ENCODE measurements at regions not wholly inside any gene's neighbourhood (a gene's known extent, or its start where the extent isn't known, plus 50 kb on each side); places are given as distances from the start of the nearest gene placed in this dataset.

DNA sequence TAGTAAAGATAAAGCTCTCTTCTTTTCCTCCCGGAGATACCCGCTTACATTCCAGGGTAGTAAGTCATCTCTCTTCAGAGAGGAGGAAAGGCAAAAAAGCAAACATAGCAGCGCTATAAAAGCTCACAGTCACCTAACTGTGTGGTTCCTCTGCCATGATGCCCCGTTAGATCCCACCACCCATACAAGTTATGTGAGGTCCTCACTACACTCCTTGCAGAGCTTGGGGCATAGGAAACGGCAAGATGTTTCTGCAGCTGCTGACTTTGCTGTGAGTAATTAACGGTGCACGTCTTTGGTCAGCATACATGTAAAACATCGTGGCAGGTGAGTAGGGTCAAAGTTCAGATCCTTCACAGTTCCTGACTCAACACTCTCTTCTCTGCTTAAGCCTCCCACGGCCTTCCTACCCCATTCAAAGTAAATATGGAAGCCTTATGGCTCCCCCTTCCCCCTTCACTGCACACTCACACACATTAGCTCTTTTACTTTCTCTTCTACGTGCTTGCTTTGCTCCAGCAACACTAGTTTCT is 218.9 kb downstream of the DIRAS2 start:
- Histone ChIP-seq H3K36me3 (ENCODE audit: control insufficient read depth in 3 of 3, insufficient read depth in 3 of 3, low read length in 3 of 3) (no peaks in the 10 kb centered on the region), H3K27me3 (ENCODE audit: control insufficient read depth in 3 of 3, insufficient read depth in 3 of 3, low read length in 3 of 3) (peaks cover 0 to 7% (median 0%) of the 10 kb centered on the region in 3 donors), H3K27ac (ENCODE audit: low read depth, low read length) (no peak overlapping the region), H3K9me3 (ENCODE audit: control insufficient read depth in 3 of 3, low read length in 3 of 3) (no peaks in the 10 kb centered on the region), H3K9ac (ENCODE audit: low read depth in 1 of 3, low read length in 3 of 3) (no peak overlapping the region), H3K4me3 (ENCODE audit: low read length in 3 of 3) (no peak overlapping the region), H3K4me1 (ENCODE audit: control insufficient read depth in 3 of 3, insufficient read depth in 3 of 3, low read length in 3 of 3) (no peaks in the 10 kb centered on the region)

DNA sequence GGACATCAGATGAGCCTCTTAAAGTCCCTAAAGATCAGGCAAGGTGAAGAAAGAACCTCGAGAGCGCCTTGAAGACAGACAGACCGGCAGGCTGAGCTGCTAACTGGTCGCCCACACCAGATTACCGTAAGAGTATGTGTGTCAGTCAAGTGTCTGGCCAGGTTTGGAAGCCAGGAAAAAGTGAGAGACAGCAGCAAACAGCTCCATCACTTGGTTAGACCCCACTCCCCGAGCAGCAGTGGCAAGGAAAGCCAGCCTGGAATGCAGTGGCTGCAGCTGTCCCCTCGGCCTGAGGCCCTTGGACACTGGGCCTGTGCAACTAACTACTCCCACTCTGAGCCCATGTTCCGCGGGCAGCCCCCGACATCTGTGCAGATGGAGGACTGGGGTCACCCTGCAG is 214.1 kb downstream of the DIRAS2 start:
- peaks cover 0 to 10% (median 0%) of the 10 kb centered on the region in 3 donors for H3K27me3 ChIP-seq (ENCODE audit: control insufficient read depth in 3 of 3, insufficient read depth in 3 of 3, low read length in 3 of 3)
- no peaks in the 10 kb centered on the region for H3K36me3 ChIP-seq (ENCODE audit: control insufficient read depth in 3 of 3, insufficient read depth in 3 of 3, low read length in 3 of 3)
- H3K9me3 ChIP-seq (ENCODE audit: control insufficient read depth in 3 of 3, low read length in 3 of 3): no peaks in the 10 kb centered on the region
- H3K4me1 ChIP-seq (ENCODE audit: control insufficient read depth in 3 of 3, insufficient read depth in 3 of 3, low read length in 3 of 3): no peaks in the 10 kb centered on the region
- H3K4me3 ChIP-seq (ENCODE audit: low read length in 3 of 3): no peak overlapping the region
- H3K9ac ChIP-seq (ENCODE audit: low read depth in 1 of 3, low read length in 3 of 3): no peak overlapping the region
- no peak overlapping the region for H3K27ac ChIP-seq (ENCODE audit: low read depth, low read length)

- Histone ChIP-seq H3K36me3 (ENCODE audit: control insufficient read depth in 3 of 3, insufficient read depth in 3 of 3, low read length in 3 of 3) (no peaks in the 10 kb centered on the region), H3K4me1 (ENCODE audit: control insufficient read depth in 3 of 3, insufficient read depth in 3 of 3, low read length in 3 of 3) (no peaks in the 10 kb centered on the region), H3K4me3 (ENCODE audit: low read length in 3 of 3) (no peak overlapping the region), H3K9me3 (ENCODE audit: control insufficient read depth in 3 of 3, low read length in 3 of 3) (no peaks in the 10 kb centered on the region), H3K27me3 (ENCODE audit: control insufficient read depth in 3 of 3, insufficient read depth in 3 of 3, low read length in 3 of 3) (peaks cover 0 to 8% (median 3%) of the 10 kb centered on the region in 3 donors), H3K9ac (ENCODE audit: low read depth in 1 of 3, low read length in 3 of 3) (no peak overlapping the region), H3K27ac (ENCODE audit: low read depth, low read length) (no peak overlapping the region)
Observed at GRCh38 chr9:90432951-90433350, 209.7 kb downstream of the DIRAS2 start.

DNA sequence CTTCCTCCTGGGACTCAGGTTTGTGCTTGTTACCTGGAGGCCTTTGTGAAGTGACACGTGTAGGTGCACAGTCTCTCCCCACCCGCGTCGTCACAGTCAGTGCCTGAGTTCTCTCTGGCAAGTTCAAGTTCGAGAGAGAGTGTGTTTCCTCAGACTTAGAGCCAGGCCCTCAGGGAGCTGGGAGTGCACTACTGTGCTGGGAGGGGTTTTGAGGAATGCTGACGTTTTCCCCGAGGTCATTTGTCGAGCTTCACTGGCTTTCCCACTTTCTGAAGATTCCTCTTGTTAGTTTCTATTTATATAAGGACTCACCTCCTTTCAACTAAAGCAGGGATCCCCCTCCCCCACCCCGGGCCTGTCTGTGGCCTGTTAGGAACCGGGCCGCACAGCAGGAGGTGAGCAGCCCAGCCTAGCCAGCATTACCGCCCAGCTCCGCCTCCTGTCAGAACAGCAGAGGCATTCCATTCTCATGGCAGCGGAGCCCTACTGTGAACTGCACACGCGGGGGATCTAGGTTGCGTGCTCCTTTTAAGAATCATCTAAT is 209.2 kb downstream of the DIRAS2 start:
- H3K27me3 ChIP-seq (ENCODE audit: control insufficient read depth in 3 of 3, insufficient read depth in 3 of 3, low read length in 3 of 3): peaks cover 0 to 8% (median 3%) of the 10 kb centered on the region in 3 donors
- no peaks in the 10 kb centered on the region for H3K9me3 ChIP-seq (ENCODE audit: control insufficient read depth in 3 of 3, low read length in 3 of 3)
- no peaks in the 10 kb centered on the region for H3K36me3 ChIP-seq (ENCODE audit: control insufficient read depth in 3 of 3, insufficient read depth in 3 of 3, low read length in 3 of 3)
- H3K27ac ChIP-seq (ENCODE audit: low read depth, low read length): no peak overlapping the region
- H3K9ac ChIP-seq (ENCODE audit: low read depth in 1 of 3, low read length in 3 of 3): no peak overlapping the region
- no peaks in the 10 kb centered on the region for H3K4me1 ChIP-seq (ENCODE audit: control insufficient read depth in 3 of 3, insufficient read depth in 3 of 3, low read length in 3 of 3)
- H3K4me3 ChIP-seq (ENCODE audit: low read length in 3 of 3): no peak overlapping the region

- no peaks in the 10 kb centered on the region for H3K36me3 ChIP-seq (ENCODE audit: control insufficient read depth in 3 of 3, insufficient read depth in 3 of 3, low read length in 3 of 3)
- H3K27ac ChIP-seq (ENCODE audit: low read depth, low read length): no peak overlapping the region
- peaks cover 0 to 4% (median 0%) of the 10 kb centered on the region in 3 donors for H3K27me3 ChIP-seq (ENCODE audit: control insufficient read depth in 3 of 3, insufficient read depth in 3 of 3, low read length in 3 of 3)
- H3K9ac ChIP-seq (ENCODE audit: low read depth in 1 of 3, low read length in 3 of 3): no peak overlapping the region
- no peak overlapping the region for H3K4me3 ChIP-seq (ENCODE audit: low read length in 3 of 3)
- peaks cover 0 to 2% (median 0%) of the 10 kb centered on the region in 3 donors for H3K9me3 ChIP-seq (ENCODE audit: control insufficient read depth in 3 of 3, low read length in 3 of 3)
- no peaks in the 10 kb centered on the region for H3K4me1 ChIP-seq (ENCODE audit: control insufficient read depth in 3 of 3, insufficient read depth in 3 of 3, low read length in 3 of 3)
Observed at GRCh38 chr9:90441814-90442213, 200.8 kb downstream of the DIRAS2 start.

DNA sequence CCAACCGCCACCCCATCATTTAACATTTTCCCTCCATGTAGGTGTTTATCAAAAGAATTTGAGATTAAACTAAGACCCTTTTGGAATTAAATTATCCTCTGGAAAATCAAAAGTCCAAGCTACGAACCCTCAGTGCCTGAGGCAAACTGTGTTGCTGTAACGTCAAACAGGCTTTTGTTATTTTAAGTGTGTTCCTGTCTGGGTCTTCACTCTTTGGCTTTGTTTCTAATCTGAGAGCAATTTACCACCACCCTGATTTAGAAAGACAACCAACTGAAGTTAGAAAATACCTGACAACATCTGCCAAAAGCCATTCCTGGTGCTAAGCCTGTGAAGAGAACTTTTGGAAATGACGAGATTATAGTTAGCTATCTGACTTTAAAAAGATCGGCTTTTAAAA is 199.9 kb downstream of the DIRAS2 start:
- H3K4me3 ChIP-seq (ENCODE audit: low read length in 3 of 3): no peak overlapping the region

DNA sequence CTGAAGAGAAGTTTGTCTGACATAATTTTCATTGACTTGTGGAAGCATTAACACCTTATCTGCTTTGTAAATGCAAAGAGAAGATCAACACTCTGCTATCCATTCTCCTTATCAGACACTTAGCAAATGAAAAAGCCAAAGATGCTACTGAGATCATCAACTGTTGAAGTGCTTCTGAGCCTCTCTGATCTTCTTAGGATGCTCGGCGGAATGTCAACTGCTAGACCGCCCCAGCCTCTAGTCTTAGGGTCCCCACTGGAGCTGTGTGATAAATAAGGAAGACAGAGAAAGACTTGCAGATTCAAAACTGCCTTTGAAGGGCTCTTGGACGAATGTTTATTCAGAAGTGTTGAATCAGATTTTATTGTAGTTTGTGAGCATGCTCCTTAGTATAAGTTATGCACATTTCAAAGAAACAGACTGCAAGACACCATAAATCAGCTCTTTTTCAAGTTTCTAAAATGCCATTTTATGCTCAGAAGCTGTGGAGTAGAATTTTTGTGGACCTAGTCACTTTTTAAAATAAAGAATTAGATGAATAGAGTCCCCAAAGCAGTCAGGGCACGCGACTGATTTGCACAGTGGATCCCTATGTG is 197.9 kb downstream of the DIRAS2 start:
- no peaks in the 10 kb centered on the region for H3K4me1 ChIP-seq (ENCODE audit: control insufficient read depth in 3 of 3, insufficient read depth in 3 of 3, low read length in 3 of 3)
- no peak overlapping the region for H3K9ac ChIP-seq (ENCODE audit: low read depth in 1 of 3, low read length in 3 of 3)
- no peaks in the 10 kb centered on the region for H3K36me3 ChIP-seq (ENCODE audit: control insufficient read depth in 3 of 3, insufficient read depth in 3 of 3, low read length in 3 of 3)
- H3K4me3 ChIP-seq (ENCODE audit: low read length in 3 of 3): no peak overlapping the region
- H3K27ac ChIP-seq (ENCODE audit: low read depth, low read length): no peak overlapping the region
- H3K27me3 ChIP-seq (ENCODE audit: control insufficient read depth in 3 of 3, insufficient read depth in 3 of 3, low read length in 3 of 3): peaks cover 0 to 7% (median 0%) of the 10 kb centered on the region in 3 donors
- H3K9me3 ChIP-seq (ENCODE audit: control insufficient read depth in 3 of 3, low read length in 3 of 3): no peaks in the 10 kb centered on the region

More for the DNA sequence above, 199.9 kb downstream of the DIRAS2 start:
- H3K27ac ChIP-seq (ENCODE audit: low read depth, low read length): no peak overlapping the region
- H3K9me3 ChIP-seq (ENCODE audit: control insufficient read depth in 3 of 3, low read length in 3 of 3): peaks cover 0 to 2% (median 0%) of the 10 kb centered on the region in 3 donors
- no peak overlapping the region for H3K9ac ChIP-seq (ENCODE audit: low read depth in 1 of 3, low read length in 3 of 3)
- peaks cover 0 to 4% (median 0%) of the 10 kb centered on the region in 3 donors for H3K27me3 ChIP-seq (ENCODE audit: control insufficient read depth in 3 of 3, insufficient read depth in 3 of 3, low read length in 3 of 3)
- H3K36me3 ChIP-seq (ENCODE audit: control insufficient read depth in 3 of 3, insufficient read depth in 3 of 3, low read length in 3 of 3): no peaks in the 10 kb centered on the region
- H3K4me1 ChIP-seq (ENCODE audit: control insufficient read depth in 3 of 3, insufficient read depth in 3 of 3, low read length in 3 of 3): no peaks in the 10 kb centered on the region

- Histone ChIP-seq H3K9me3 (ENCODE audit: control insufficient read depth in 3 of 3, low read length in 3 of 3) (no peaks in the 10 kb centered on the region), H3K27ac (ENCODE audit: low read depth, low read length) (no peak overlapping the region), H3K36me3 (ENCODE audit: control insufficient read depth in 3 of 3, insufficient read depth in 3 of 3, low read length in 3 of 3) (no peaks in the 10 kb centered on the region), H3K4me1 (ENCODE audit: control insufficient read depth in 3 of 3, insufficient read depth in 3 of 3, low read length in 3 of 3) (no peaks in the 10 kb centered on the region), H3K27me3 (ENCODE audit: control insufficient read depth in 3 of 3, insufficient read depth in 3 of 3, low read length in 3 of 3) (peaks cover 0 to 7% (median 0%) of the 10 kb centered on the region in 3 donors), H3K9ac (ENCODE audit: low read depth in 1 of 3, low read length in 3 of 3) (no peak overlapping the region), H3K4me3 (ENCODE audit: low read length in 3 of 3) (no peak overlapping the region)
Observed at GRCh38 chr9:90445391-90445790, 197.2 kb downstream of the DIRAS2 start.

DNA sequence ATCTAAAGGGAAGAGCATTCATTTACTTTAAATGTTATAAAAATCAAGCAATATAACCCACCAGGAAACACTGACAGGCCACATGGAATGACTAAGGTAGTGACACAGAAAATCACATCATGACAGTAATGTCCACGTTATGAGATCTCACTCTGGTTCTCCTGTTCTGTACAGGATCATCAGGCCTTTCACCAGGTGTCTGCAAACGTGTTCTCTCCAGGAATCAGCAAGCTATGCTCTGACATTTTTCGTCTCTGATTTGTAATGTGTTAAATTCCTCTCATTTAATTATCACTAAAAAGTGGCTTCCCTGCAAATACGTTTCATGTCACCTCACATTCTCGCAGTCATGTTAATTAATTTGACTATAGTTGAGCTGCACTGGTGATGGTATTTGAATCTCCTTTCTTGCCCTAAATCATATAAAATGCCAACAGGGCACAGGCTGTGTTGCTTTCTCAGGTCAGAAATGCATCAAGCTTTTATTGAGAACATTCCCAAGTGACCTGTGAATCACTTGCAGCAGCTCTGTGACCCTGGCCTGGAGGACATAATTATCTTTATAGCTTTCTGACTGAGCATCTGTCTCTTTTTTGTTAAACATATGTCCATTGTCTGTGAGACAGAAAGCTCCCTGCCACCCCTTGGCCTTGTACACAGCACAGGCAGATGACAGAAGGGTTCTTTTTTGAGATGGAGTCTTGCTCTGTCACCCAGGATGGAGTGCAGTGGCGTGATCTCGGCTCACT is 196.2 kb downstream of the DIRAS2 start:
- H3K4me1 ChIP-seq (ENCODE audit: control insufficient read depth in 3 of 3, insufficient read depth in 3 of 3, low read length in 3 of 3): no peaks in the 10 kb centered on the region
- H3K36me3 ChIP-seq (ENCODE audit: control insufficient read depth in 3 of 3, insufficient read depth in 3 of 3, low read length in 3 of 3): no peaks in the 10 kb centered on the region
- no peaks in the 10 kb centered on the region for H3K9me3 ChIP-seq (ENCODE audit: control insufficient read depth in 3 of 3, low read length in 3 of 3)
- peaks cover 0 to 7% (median 0%) of the 10 kb centered on the region in 3 donors for H3K27me3 ChIP-seq (ENCODE audit: control insufficient read depth in 3 of 3, insufficient read depth in 3 of 3, low read length in 3 of 3)
- no peak overlapping the region for H3K9ac ChIP-seq (ENCODE audit: low read depth in 1 of 3, low read length in 3 of 3)
- no peak overlapping the region for H3K27ac ChIP-seq (ENCODE audit: low read depth, low read length)
- no peak overlapping the region for H3K4me3 ChIP-seq (ENCODE audit: low read length in 3 of 3)

DNA sequence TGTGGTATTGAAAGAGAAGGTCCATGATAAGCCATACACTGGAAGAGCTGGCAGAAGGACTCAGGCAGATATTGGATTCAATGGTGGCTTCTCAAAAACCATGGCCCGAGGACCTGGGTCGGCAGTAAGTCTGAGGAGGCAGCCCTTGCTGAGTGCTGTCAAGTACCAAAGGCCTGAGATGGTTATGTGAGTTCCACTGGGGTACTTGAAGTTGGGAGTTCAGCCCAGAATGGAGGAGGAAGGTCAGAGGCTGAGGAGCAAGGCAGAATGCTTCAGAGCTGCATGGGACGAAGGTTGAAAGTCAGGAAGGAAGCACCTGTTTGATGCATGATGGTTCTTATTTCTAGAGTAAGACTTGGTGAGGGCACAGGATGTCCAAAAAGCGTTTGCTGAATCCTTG is 194.9 kb downstream of the DIRAS2 start:
- no peaks in the 10 kb centered on the region for H3K36me3 ChIP-seq (ENCODE audit: control insufficient read depth in 3 of 3, insufficient read depth in 3 of 3, low read length in 3 of 3)
- no peak overlapping the region for H3K4me3 ChIP-seq (ENCODE audit: low read length in 3 of 3)
- no peaks in the 10 kb centered on the region for H3K4me1 ChIP-seq (ENCODE audit: control insufficient read depth in 3 of 3, insufficient read depth in 3 of 3, low read length in 3 of 3)
- H3K27ac ChIP-seq (ENCODE audit: low read depth, low read length): no peak overlapping the region
- H3K27me3 ChIP-seq (ENCODE audit: control insufficient read depth in 3 of 3, insufficient read depth in 3 of 3, low read length in 3 of 3): peaks cover 0 to 7% (median 0%) of the 10 kb centered on the region in 3 donors
- no peak overlapping the region for H3K9ac ChIP-seq (ENCODE audit: low read depth in 1 of 3, low read length in 3 of 3)
- no peaks in the 10 kb centered on the region for H3K9me3 ChIP-seq (ENCODE audit: control insufficient read depth in 3 of 3, low read length in 3 of 3)

All from skeletal muscle tissue (tissue), 3 donors.